ENCODE measurements at regions not wholly inside any gene's neighbourhood (a gene's known extent, or its start where the extent isn't known, plus 50 kb on each side); places are given as distances from the start of the nearest gene placed in this dataset.
A peak's percentile ranks its signal among the peaks of the same experiment; 100 is the strongest.

DNA sequence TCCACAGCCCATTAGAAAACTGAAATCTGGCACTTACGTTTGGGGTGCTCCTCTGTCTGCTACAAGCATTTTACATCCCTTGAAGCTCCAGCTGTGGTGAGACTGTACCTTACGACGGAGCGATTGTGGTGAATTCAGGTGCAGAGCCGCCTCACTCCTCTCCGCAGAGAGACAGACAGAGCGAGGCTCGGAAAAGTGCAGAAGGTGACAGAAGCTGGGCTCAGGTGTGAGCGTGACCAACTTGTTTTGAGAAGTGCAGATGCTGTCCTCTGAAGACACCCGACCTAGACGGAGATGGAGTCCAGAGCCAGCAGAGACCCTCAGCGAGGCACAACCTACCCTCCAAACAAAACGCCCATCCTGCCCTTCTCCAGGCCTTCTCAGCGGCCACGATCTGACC is 196.5 kb downstream of the MED10 start:
- no peaks in the 10 kb centered on the region for H3K9me3 ChIP-seq (ENCODE audit: low read length)
- TF ChIP-seq, protein P1, sequence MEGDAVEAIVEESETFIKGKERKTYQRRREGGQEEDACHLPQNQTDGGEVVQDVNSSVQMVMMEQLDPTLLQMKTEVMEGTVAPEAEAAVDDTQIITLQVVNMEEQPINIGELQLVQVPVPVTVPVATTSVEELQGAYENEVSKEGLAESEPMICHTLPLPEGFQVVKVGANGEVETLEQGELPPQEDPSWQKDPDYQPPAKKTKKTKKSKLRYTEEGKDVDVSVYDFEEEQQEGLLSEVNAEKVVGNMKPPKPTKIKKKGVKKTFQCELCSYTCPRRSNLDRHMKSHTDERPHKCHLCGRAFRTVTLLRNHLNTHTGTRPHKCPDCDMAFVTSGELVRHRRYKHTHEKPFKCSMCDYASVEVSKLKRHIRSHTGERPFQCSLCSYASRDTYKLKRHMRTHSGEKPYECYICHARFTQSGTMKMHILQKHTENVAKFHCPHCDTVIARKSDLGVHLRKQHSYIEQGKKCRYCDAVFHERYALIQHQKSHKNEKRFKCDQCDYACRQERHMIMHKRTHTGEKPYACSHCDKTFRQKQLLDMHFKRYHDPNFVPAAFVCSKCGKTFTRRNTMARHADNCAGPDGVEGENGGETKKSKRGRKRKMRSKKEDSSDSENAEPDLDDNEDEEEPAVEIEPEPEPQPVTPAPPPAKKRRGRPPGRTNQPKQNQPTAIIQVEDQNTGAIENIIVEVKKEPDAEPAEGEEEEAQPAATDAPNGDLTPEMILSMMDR (IDR thresholded peaks at IDR 0.05; ENCODE audit: low read length): no peak
- no peak for TF ChIP-seq EZH2 (IDR thresholded peaks at IDR 0.05; ENCODE audit: borderline replicate concordance, low read length)
- no peaks in the 10 kb centered on the region for H4K20me1 ChIP-seq (ENCODE audit: insufficient read depth, low read length)
- no peak overlapping the region for H3K4me3 ChIP-seq (ENCODE audit: low read depth, low read length, poor library complexity, severe bottlenecking)
- no peak overlapping the region for H3K9ac ChIP-seq (ENCODE audit: low read length)
- H3K4me2 ChIP-seq (ENCODE audit: low read length): no peak overlapping the region; the same call in 1 of the 2 replicates
- no peaks in the 10 kb centered on the region for H3K27me3 ChIP-seq (ENCODE audit: insufficient read depth, low read length)
- H3K79me2 ChIP-seq (ENCODE audit: insufficient read depth, low read length): no peaks in the 10 kb centered on the region
- no peak overlapping the region for H2AFZ ChIP-seq (ENCODE audit: low read length)
- H3F3A ChIP-seq (ENCODE audit: insufficient read depth, low read length): no peaks in the 10 kb centered on the region
- H3K36me3 ChIP-seq (ENCODE audit: insufficient read depth, low read length): no peaks in the 10 kb centered on the region
- H3K27ac ChIP-seq (ENCODE audit: low read depth, low read length, poor library complexity, severe bottlenecking): peak overlapping the region; percentile 62
- H3K4me1 ChIP-seq (ENCODE audit: insufficient read depth, low read length, severe bottlenecking): peaks cover 59% of the 10 kb centered on the region
- H3K9me2 ChIP-seq (ENCODE audit: low read depth, low read length): no peaks in the 10 kb centered on the region

GRCh38 chr5:6181147-6181729 is 197.1 kb downstream of the MED10 start:
- Histone ChIP-seq H3K79me2 (ENCODE audit: insufficient read depth, low read length) (no peaks in the 10 kb centered on the region), H3K27me3 (ENCODE audit: insufficient read depth, low read length) (no peaks in the 10 kb centered on the region), H3K9me2 (ENCODE audit: low read depth, low read length) (no peaks in the 10 kb centered on the region), H4K20me1 (ENCODE audit: insufficient read depth, low read length) (no peaks in the 10 kb centered on the region), H3K9ac (ENCODE audit: low read length) (no peak overlapping the region), H3K36me3 (ENCODE audit: insufficient read depth, low read length) (no peaks in the 10 kb centered on the region), H3K4me3 (ENCODE audit: low read depth, low read length, poor library complexity, severe bottlenecking) (no peak overlapping the region), H3K4me1 (ENCODE audit: insufficient read depth, low read length, severe bottlenecking) (peaks cover 59% of the 10 kb centered on the region), H3K4me2 (ENCODE audit: low read length) (no peak overlapping the region; the same call in 1 of the 2 replicates), H3F3A (ENCODE audit: insufficient read depth, low read length) (no peaks in the 10 kb centered on the region), H3K27ac (ENCODE audit: low read depth, low read length, poor library complexity, severe bottlenecking) (peak overlapping the region; percentile 62), H2AFZ (ENCODE audit: low read length) (no peak overlapping the region), H3K9me3 (ENCODE audit: low read length) (no peaks in the 10 kb centered on the region)
- no peak for TF ChIP-seq EZH2 (IDR thresholded peaks at IDR 0.05; ENCODE audit: borderline replicate concordance, low read length)
- TF ChIP-seq, protein P1 (IDR thresholded peaks at IDR 0.05; ENCODE audit: low read length): no peak

DNA sequence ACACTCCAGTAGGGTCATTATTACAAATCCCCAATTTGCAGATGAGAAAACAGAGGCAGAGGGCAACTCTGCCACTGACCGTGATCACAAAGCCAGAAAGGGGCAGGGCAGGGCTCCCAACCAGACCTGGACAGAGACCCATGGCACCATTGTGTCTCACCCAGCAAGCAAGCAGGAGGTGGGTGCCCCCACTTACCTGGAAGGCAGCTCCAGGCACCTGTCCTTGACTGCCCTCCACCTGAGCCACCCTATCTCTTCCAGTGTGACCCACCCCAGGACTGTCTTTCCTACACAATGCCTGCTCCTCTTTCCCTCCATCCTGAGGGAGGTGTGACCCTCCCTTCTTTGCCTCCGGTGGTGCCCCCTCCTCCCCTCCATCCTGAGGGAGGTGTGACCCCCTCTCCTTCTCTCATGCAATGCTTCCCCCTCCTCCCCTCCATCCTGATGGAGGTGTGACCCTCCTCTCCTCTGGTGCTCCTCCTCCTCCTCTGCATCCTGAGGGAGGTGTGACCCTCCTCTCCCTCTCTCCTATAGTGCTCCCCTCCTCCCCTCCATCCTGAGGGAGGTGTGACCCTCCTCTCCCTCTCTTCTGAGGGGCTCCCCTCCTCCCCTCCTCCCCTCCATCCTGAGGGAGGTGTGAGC is 198.0 kb downstream of the MED10 start:
- Histone ChIP-seq H3K4me3 (ENCODE audit: low read depth, low read length, poor library complexity, severe bottlenecking) (no peak overlapping the region), H3K4me1 (ENCODE audit: insufficient read depth, low read length, severe bottlenecking) (peaks cover 61% of the 10 kb centered on the region), H3K36me3 (ENCODE audit: insufficient read depth, low read length) (no peaks in the 10 kb centered on the region), H2AFZ (ENCODE audit: low read length) (no peak overlapping the region), H3F3A (ENCODE audit: insufficient read depth, low read length) (no peaks in the 10 kb centered on the region), H4K20me1 (ENCODE audit: insufficient read depth, low read length) (no peaks in the 10 kb centered on the region), H3K27ac (ENCODE audit: low read depth, low read length, poor library complexity, severe bottlenecking) (no peak overlapping the region), H3K79me2 (ENCODE audit: insufficient read depth, low read length) (no peaks in the 10 kb centered on the region), H3K9me2 (ENCODE audit: low read depth, low read length) (no peaks in the 10 kb centered on the region), H3K27me3 (ENCODE audit: insufficient read depth, low read length) (no peaks in the 10 kb centered on the region), H3K9me3 (ENCODE audit: low read length) (no peaks in the 10 kb centered on the region), H3K9ac (ENCODE audit: low read length) (no peak overlapping the region), H3K4me2 (ENCODE audit: low read length) (no peak overlapping the region)
- TF ChIP-seq, protein P1 (IDR thresholded peaks at IDR 0.05; ENCODE audit: low read length): no peak
